B cell (primary cell): ENCODE measurements at regions not wholly inside any gene's neighbourhood (a gene's known extent, or its start where the extent isn't known, plus 50 kb on each side); places are given as distances from the start of the nearest gene placed in this dataset.

ENCODE experiments used
- ATAC-seq: fragments of 200-7000 bp; cut with Tn5 transposase; one replicate; pipeline ENCODE4 v1.10.0; 2021; ENCODE audit warnings: low read depth, mild to moderate bottlenecking, moderate number of reproducible peaks, moderate library complexity
- CTCF ChIA-PET: fragments of 350-600 bp; sonication (Branson Sonifier 250); formaldehyde crosslinking; loops from one replicate; lab custom pipeline; 2021; ENCODE audit warnings: antibody characterized with exemption, inconsistent platforms; lab: Charles Lee
- POLR2A ChIA-PET: fragments of 350-600 bp; sonication (Branson Sonifier 250); formaldehyde crosslinking; loops from one replicate; lab custom pipeline; 2021; ENCODE audit warnings: antibody characterized with exemption; lab: Charles Lee
- DNase-seq: peaks from one replicate; pipeline ENCODE4 v3.0.0; 2013
- H2AFZ ChIP-seq: 2 replicates; pipeline ENCODE4 v1.6.1; 2012; ENCODE audit warnings: mild to moderate bottlenecking, low read depth, low read length; ENCODE audit not compliant: insufficient read depth, poor library complexity, severe bottlenecking
- H3K27ac ChIP-seq, 2 donors: 1 replicate in 1 of 2; 2 replicates in 1 of 2; pipeline ENCODE4 v1.5.1; 2012 to 2013; ENCODE audit warnings: low read length in 2 of 2, mild to moderate bottlenecking in 2 of 2, moderate library complexity in 1 of 2
- H3K27me3 ChIP-seq, 4 experiments: fragments of 200-600 bp in 1 of 4; sonication (generic) in 1 of 4; replicated peaks in 1 of 4; 1 replicate in 2 of 4; 2 replicates in 2 of 4; pipeline versions ENCODE4 v1.6.1 to v1.7.0; 2013 to 2016; ENCODE audit warnings: low read length in 3 of 4, mild to moderate bottlenecking in 2 of 4, mixed read lengths in 1 of 4, moderate library complexity in 1 of 4; ENCODE audit not compliant: insufficient read depth in 4 of 4, control insufficient read depth in 3 of 4; ENCODE audit errors: control extremely low read depth in 1 of 4
- H3K36me3 ChIP-seq, 2 experiments: replicated peaks in 1 of 2; 1 replicate in 1 of 2; 2 replicates in 1 of 2; pipeline versions ENCODE4 v1.6.1 to v1.7.1; 2013; ENCODE audit warnings: low read length in 1 of 2; ENCODE audit not compliant: insufficient read depth in 2 of 2, control insufficient read depth in 1 of 2; ENCODE audit errors: control extremely low read depth in 1 of 2, extremely low read depth in 1 of 2
- H3K4me1 ChIP-seq, 2 donors: fragments of 200-600 bp in 1 of 2; sonication (generic) in 1 of 2; 1 replicate in 1 of 2; 2 replicates in 1 of 2; pipeline versions ENCODE4 v1.5.1 to v1.6.1; 2013 to 2017; ENCODE audit warnings: low read length in 2 of 2; ENCODE audit not compliant: control insufficient read depth in 2 of 2, insufficient read depth in 2 of 2
- H3K4me2 ChIP-seq: replicated peaks from 2 replicates; pipeline ENCODE3; 2012; ENCODE audit warnings: mild to moderate bottlenecking, low read depth, low read length; ENCODE audit not compliant: poor library complexity, severe bottlenecking
- H3K4me3 ChIP-seq, 5 experiments: fragments of 200-600 bp in 1 of 5; sonication (generic) in 1 of 5; 1 replicate in 3 of 5; 2 replicates in 2 of 5; pipeline versions ENCODE4 v1.5.1 to v1.7.0; 2011 to 2016; ENCODE audit warnings: low read length in 4 of 5, mild to moderate bottlenecking in 4 of 5, low read depth in 2 of 5, control low read depth in 1 of 5, moderate library complexity in 1 of 5; ENCODE audit not compliant: insufficient read depth in 1 of 5; ENCODE audit errors: control extremely low read depth in 1 of 5, extremely low read depth in 1 of 5
- H3K79me2 ChIP-seq: fragments of 200-600 bp; sonication (generic); one replicate; pipeline ENCODE4 v1.6.0; 2016; ENCODE audit warnings: low read length; ENCODE audit not compliant: control insufficient read depth, insufficient read depth
- H3K9ac ChIP-seq: fragments of 200-600 bp; sonication (generic); 2 replicates; pipeline ENCODE4 v1.6.1; 2017; ENCODE audit warnings: mild to moderate bottlenecking, low read length, moderate library complexity
- H3K9me3 ChIP-seq, 3 donors: one replicate each; pipeline versions ENCODE4 v1.6.1 to v1.7.1; 2013; ENCODE audit warnings: low read length in 2 of 3; ENCODE audit not compliant: control insufficient read depth in 2 of 3, insufficient read depth in 1 of 3; ENCODE audit errors: control extremely low read depth in 1 of 3
- H4K20me1 ChIP-seq: 2 replicates; pipeline ENCODE4 v1.6.0; 2012; ENCODE audit warnings: mild to moderate bottlenecking, low read length; ENCODE audit not compliant: insufficient read depth, control insufficient read depth, poor library complexity, severe bottlenecking
- H3K27ac Mint-ChIP-seq: one replicate; pipeline ENCODE4 v1.8.0; 2021; ENCODE audit warnings: mixed read lengths
- H3K27me3 Mint-ChIP-seq: one replicate; pipeline ENCODE4 v1.8.0; 2021; ENCODE audit warnings: mixed read lengths
- H3K4me1 Mint-ChIP-seq: one replicate; pipeline ENCODE4 v1.8.0; 2021; ENCODE audit warnings: mixed read lengths
- H3K4me3 Mint-ChIP-seq: one replicate; pipeline ENCODE4 v1.8.0; 2021; ENCODE audit warnings: mixed read lengths
- H3K9me3 Mint-ChIP-seq: one replicate; pipeline ENCODE4 v1.8.0; 2022; ENCODE audit warnings: mixed read lengths; ENCODE audit not compliant: insufficient read depth
- EZH2 ChIP-seq: IDR thresholded peaks from 2 replicates; pipeline ENCODE4 v1.6.1; 2012; ENCODE audit warnings: borderline replicate concordance, low read depth, mild to moderate bottlenecking, moderate library complexity, low read length; ENCODE audit not compliant: insufficient read depth, poor library complexity, severe bottlenecking
- WGBS: methylation state at CpG from one replicate; pipeline ENCODE4 v1.1.5; 2013; ENCODE audit warnings: missing lambda C conversion rate; ENCODE audit not compliant: insufficient coverage; 5-methylcytosine and 5-hydroxymethylcytosine counted together
- intact Hi-C: fragments of 100-400 bp; cut with micrococcal nuclease; formaldehyde crosslinking; loops from one replicate; pipeline ENCODE4 v1.10.0; 2022
- TF ChIP-seq, protein P1 (sequence below): fragments of 200-600 bp; IDR thresholded peaks from one replicate; pipeline ENCODE4 v1.8.0; 2022; ENCODE audit warnings: antibody characterized with exemption, mild to moderate bottlenecking

- no peak for ATAC-seq
- no peak overlapping the region for H3K9ac ChIP-seq
- Mint-ChIP-seq H3K9me3 (peaks cover 3% of the 10 kb centered on the region), H3K4me3 (no peak overlapping the region), H3K4me1 (peaks cover 6% of the 10 kb centered on the region), H3K27ac (no peak overlapping the region), H3K27me3 (peaks cover 6% of the 10 kb centered on the region)
- no peak overlapping the region for H3K27ac ChIP-seq
- TF ChIP-seq, protein P1, sequence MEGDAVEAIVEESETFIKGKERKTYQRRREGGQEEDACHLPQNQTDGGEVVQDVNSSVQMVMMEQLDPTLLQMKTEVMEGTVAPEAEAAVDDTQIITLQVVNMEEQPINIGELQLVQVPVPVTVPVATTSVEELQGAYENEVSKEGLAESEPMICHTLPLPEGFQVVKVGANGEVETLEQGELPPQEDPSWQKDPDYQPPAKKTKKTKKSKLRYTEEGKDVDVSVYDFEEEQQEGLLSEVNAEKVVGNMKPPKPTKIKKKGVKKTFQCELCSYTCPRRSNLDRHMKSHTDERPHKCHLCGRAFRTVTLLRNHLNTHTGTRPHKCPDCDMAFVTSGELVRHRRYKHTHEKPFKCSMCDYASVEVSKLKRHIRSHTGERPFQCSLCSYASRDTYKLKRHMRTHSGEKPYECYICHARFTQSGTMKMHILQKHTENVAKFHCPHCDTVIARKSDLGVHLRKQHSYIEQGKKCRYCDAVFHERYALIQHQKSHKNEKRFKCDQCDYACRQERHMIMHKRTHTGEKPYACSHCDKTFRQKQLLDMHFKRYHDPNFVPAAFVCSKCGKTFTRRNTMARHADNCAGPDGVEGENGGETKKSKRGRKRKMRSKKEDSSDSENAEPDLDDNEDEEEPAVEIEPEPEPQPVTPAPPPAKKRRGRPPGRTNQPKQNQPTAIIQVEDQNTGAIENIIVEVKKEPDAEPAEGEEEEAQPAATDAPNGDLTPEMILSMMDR = no peak
- no peak for TF ChIP-seq EZH2
- H3K4me2 ChIP-seq = no peak overlapping the region
- POLR2A ChIA-PET = no interaction called here
- no peaks in the 10 kb centered on the region for H3K36me3 ChIP-seq
- no peak for DNase-seq
- WGBS = 45% methylated on average over 2 of the region's 3 CpGs
- H3K4me3 ChIP-seq = no peak overlapping the region
- H4K20me1 ChIP-seq = no peaks in the 10 kb centered on the region
- intact Hi-C loops = no loop called here
- CTCF ChIA-PET = no interaction called here
- no peak overlapping the region for H2AFZ ChIP-seq
- H3K9me3 ChIP-seq = peaks cover 0 to 3% (median 0%) of the 10 kb centered on the region in 3 donors
- no peaks in the 10 kb centered on the region for H3K79me2 ChIP-seq
- H3K27me3 ChIP-seq = no peaks in the 10 kb centered on the region
- no peaks in the 10 kb centered on the region for H3K4me1 ChIP-seq
These were observed 639.4 kb upstream of the TBX3 start for GRCh38 chr12:115323223-115323905.

DNA sequence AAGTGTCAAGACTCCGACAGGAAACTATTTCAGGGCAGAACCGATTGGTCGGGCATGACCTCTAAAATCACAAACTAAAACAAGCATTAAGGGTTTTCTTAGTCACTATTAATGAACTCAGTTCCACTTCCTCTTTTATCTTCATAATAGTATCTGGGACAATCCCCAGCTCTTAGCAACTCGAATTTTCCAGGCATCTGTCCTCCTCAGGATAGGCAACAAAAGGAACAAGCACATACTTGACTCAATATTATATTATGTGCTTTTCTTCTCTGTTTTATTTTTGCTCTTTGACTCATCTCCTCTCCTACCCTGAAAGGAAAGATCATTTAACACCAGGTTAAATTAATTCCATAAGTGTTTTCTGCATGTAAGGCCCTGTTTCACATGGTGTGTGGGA lies 638.3 kb upstream of the TBX3 start:
- no peak overlapping the region for H3K4me3 Mint-ChIP-seq

More for the DNA sequence above, 638.3 kb upstream of the TBX3 start:
- TF ChIP-seq, protein P1 = no peak
- no peak for TF ChIP-seq EZH2
- Histone ChIP-seq H3K27ac (no peak overlapping the region), H2AFZ (no peak overlapping the region), H3K9ac (no peak overlapping the region), H3K27me3 (no peaks in the 10 kb centered on the region), H4K20me1 (no peaks in the 10 kb centered on the region), H3K4me1 (no peaks in the 10 kb centered on the region), H3K4me2 (no peak overlapping the region), H3K36me3 (no peaks in the 10 kb centered on the region), H3K4me3 (no peak overlapping the region), H3K9me3 (peaks cover 0 to 3% (median 0%) of the 10 kb centered on the region in 3 donors), H3K79me2 (no peaks in the 10 kb centered on the region)
- DNase-seq = no peak
- H3K27me3 Mint-ChIP-seq = peaks cover 6% of the 10 kb centered on the region
- POLR2A ChIA-PET = no interaction called here
- peaks cover 6% of the 10 kb centered on the region for H3K4me1 Mint-ChIP-seq
- no peak for ATAC-seq
- H3K27ac Mint-ChIP-seq = no peak overlapping the region
- peaks cover 3% of the 10 kb centered on the region for H3K9me3 Mint-ChIP-seq
- intact Hi-C loops = no loop called here
- CTCF ChIA-PET = no interaction called here
- WGBS = 27% methylated on average over 3 of the region's 4 CpGs
